ENCODE measurements at regions not wholly inside any gene's neighbourhood (a gene's known extent, or its start where the extent isn't known, plus 50 kb on each side); places are given as distances from the start of the nearest gene placed in this dataset.

- Histone ChIP-seq H3F3A (ENCODE audit: insufficient read depth, low read length) (no peaks in the 10 kb centered on the region), H3K9me2 (ENCODE audit: low read depth, low read length) (no peaks in the 10 kb centered on the region), H3K4me3 (ENCODE audit: low read depth, low read length, poor library complexity, severe bottlenecking) (no peak overlapping the region), H3K36me3 (ENCODE audit: insufficient read depth, low read length) (no peaks in the 10 kb centered on the region), H3K4me1 (ENCODE audit: insufficient read depth, low read length, severe bottlenecking) (no peaks in the 10 kb centered on the region), H3K9me3 (ENCODE audit: low read length) (no peaks in the 10 kb centered on the region), H2AFZ (ENCODE audit: low read length) (no peak overlapping the region), H3K9ac (ENCODE audit: low read length) (no peak overlapping the region), H3K27me3 (ENCODE audit: insufficient read depth, low read length) (no peaks in the 10 kb centered on the region), H4K20me1 (ENCODE audit: insufficient read depth, low read length) (no peaks in the 10 kb centered on the region), H3K27ac (ENCODE audit: low read depth, low read length, poor library complexity, severe bottlenecking) (no peak overlapping the region), H3K4me2 (ENCODE audit: low read length) (no peak overlapping the region), H3K79me2 (ENCODE audit: insufficient read depth, low read length) (no peaks in the 10 kb centered on the region)
- TF ChIP-seq, protein P1, sequence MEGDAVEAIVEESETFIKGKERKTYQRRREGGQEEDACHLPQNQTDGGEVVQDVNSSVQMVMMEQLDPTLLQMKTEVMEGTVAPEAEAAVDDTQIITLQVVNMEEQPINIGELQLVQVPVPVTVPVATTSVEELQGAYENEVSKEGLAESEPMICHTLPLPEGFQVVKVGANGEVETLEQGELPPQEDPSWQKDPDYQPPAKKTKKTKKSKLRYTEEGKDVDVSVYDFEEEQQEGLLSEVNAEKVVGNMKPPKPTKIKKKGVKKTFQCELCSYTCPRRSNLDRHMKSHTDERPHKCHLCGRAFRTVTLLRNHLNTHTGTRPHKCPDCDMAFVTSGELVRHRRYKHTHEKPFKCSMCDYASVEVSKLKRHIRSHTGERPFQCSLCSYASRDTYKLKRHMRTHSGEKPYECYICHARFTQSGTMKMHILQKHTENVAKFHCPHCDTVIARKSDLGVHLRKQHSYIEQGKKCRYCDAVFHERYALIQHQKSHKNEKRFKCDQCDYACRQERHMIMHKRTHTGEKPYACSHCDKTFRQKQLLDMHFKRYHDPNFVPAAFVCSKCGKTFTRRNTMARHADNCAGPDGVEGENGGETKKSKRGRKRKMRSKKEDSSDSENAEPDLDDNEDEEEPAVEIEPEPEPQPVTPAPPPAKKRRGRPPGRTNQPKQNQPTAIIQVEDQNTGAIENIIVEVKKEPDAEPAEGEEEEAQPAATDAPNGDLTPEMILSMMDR (IDR thresholded peaks at IDR 0.05; ENCODE audit: low read length) = no peak
- TF ChIP-seq EZH2 (IDR thresholded peaks at IDR 0.05; ENCODE audit: borderline replicate concordance, low read length) = no peak
Measured at GRCh38 chr5:167918813-167919483, 372.5 kb upstream of the WWC1 start.

- no peaks in the 10 kb centered on the region for H4K20me1 ChIP-seq (ENCODE audit: insufficient read depth, low read length)
- H3K4me1 ChIP-seq (ENCODE audit: insufficient read depth, low read length, severe bottlenecking) = no peaks in the 10 kb centered on the region
- no peaks in the 10 kb centered on the region; the same call in 1 of the 2 replicates for H3K27me3 ChIP-seq (ENCODE audit: insufficient read depth, low read length)
- no peak overlapping the region for H3K4me3 ChIP-seq (ENCODE audit: low read depth, low read length, poor library complexity, severe bottlenecking)
- H3K9me3 ChIP-seq (ENCODE audit: low read length) = no peaks in the 10 kb centered on the region
- H3K9me2 ChIP-seq (ENCODE audit: low read depth, low read length) = no peaks in the 10 kb centered on the region
- H2AFZ ChIP-seq (ENCODE audit: low read length) = no peak overlapping the region
- H3K27ac ChIP-seq (ENCODE audit: low read depth, low read length, poor library complexity, severe bottlenecking) = no peak overlapping the region
- no peaks in the 10 kb centered on the region for H3K79me2 ChIP-seq (ENCODE audit: insufficient read depth, low read length)
- H3K4me2 ChIP-seq (ENCODE audit: low read length) = no peak overlapping the region
- H3F3A ChIP-seq (ENCODE audit: insufficient read depth, low read length) = no peaks in the 10 kb centered on the region
- no peak overlapping the region for H3K9ac ChIP-seq (ENCODE audit: low read length)
- TF ChIP-seq, protein P1 (IDR thresholded peaks at IDR 0.05; ENCODE audit: low read length) = no peak
- no peak for TF ChIP-seq EZH2 (IDR thresholded peaks at IDR 0.05; ENCODE audit: borderline replicate concordance, low read length)
- no peaks in the 10 kb centered on the region for H3K36me3 ChIP-seq (ENCODE audit: insufficient read depth, low read length)
Measured at GRCh38 chr5:167920589-167920988, 370.9 kb upstream of the WWC1 start.

DNA sequence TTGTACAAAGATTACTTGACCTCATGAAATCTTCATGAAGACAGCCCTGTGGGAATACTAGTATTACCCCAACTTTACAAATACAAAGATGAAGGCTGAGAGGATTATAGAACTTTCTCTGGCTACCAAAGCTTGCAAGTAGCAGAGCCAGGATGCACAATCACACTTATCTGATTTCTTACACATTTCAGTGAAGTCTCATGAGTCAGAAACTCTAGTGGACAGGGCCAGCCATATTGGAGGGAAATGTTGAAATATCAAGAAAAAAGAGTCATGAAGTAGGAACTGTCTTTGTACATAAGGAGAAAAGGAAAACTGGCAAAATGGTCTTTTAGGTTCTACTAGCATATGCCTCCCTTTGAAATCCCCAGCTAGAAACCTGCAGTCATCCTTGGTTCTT is 369.6 kb upstream of the WWC1 start:
- H3K4me1 ChIP-seq (ENCODE audit: insufficient read depth, low read length, severe bottlenecking) = no peaks in the 10 kb centered on the region

More for the DNA sequence above, 369.6 kb upstream of the WWC1 start:
- H3K27me3 ChIP-seq (ENCODE audit: insufficient read depth, low read length) = no peaks in the 10 kb centered on the region; the same call in 1 of the 2 replicates
- TF ChIP-seq, protein P1 (IDR thresholded peaks at IDR 0.05; ENCODE audit: low read length) = no peak
- no peak for TF ChIP-seq EZH2 (IDR thresholded peaks at IDR 0.05; ENCODE audit: borderline replicate concordance, low read length)
- H3K27ac ChIP-seq (ENCODE audit: low read depth, low read length, poor library complexity, severe bottlenecking) = no peak overlapping the region
- H3K9me3 ChIP-seq (ENCODE audit: low read length) = no peaks in the 10 kb centered on the region
- H3K79me2 ChIP-seq (ENCODE audit: insufficient read depth, low read length) = no peaks in the 10 kb centered on the region
- no peaks in the 10 kb centered on the region for H3F3A ChIP-seq (ENCODE audit: insufficient read depth, low read length)
- no peak overlapping the region for H3K9ac ChIP-seq (ENCODE audit: low read length)
- no peak overlapping the region for H3K4me2 ChIP-seq (ENCODE audit: low read length)
- H2AFZ ChIP-seq (ENCODE audit: low read length) = no peak overlapping the region
- H3K9me2 ChIP-seq (ENCODE audit: low read depth, low read length) = no peaks in the 10 kb centered on the region
- H3K36me3 ChIP-seq (ENCODE audit: insufficient read depth, low read length) = no peaks in the 10 kb centered on the region
- no peaks in the 10 kb centered on the region for H4K20me1 ChIP-seq (ENCODE audit: insufficient read depth, low read length)
- H3K4me3 ChIP-seq (ENCODE audit: low read depth, low read length, poor library complexity, severe bottlenecking) = no peak overlapping the region
